ENCODE measurements at regions not wholly inside any gene's neighbourhood (a gene's known extent, or its start where the extent isn't known, plus 50 kb on each side); places are given as distances from the start of the nearest gene placed in this dataset.

GRCh38 chr19:30274987-30275386 is 97.2 kb upstream of the ZNF536 start:
- H3K4me3 ChIP-seq (ENCODE audit: low read depth, low read length) = no peak overlapping the region
- no peak for TF ChIP-seq CTCF (IDR thresholded peaks at IDR 0.05; ENCODE audit: insufficient read depth, low read depth, low read length, missing control alignments)

GRCh38 chr19:30276011-30276882 is 95.9 kb upstream of the ZNF536 start:
- no peak overlapping the region for H3K4me3 ChIP-seq (ENCODE audit: low read depth, low read length)
- no peak for TF ChIP-seq CTCF (IDR thresholded peaks at IDR 0.05; ENCODE audit: insufficient read depth, low read depth, low read length, missing control alignments)
- no peak for DNase-seq (ENCODE audit: low read depth)

More at GRCh38 chr19:30274987-30275386, 97.2 kb upstream of the ZNF536 start:
- no peak for DNase-seq (ENCODE audit: low read depth)

- no peak overlapping the region for H3K4me3 ChIP-seq (ENCODE audit: low read depth, low read length)
- no peak for TF ChIP-seq CTCF (IDR thresholded peaks at IDR 0.05; ENCODE audit: insufficient read depth, low read depth, low read length, missing control alignments)
- DNase-seq (ENCODE audit: low read depth) = no peak
These were observed 95.3 kb upstream of the ZNF536 start for GRCh38 chr19:30276883-30277280.

- H3K4me3 ChIP-seq (ENCODE audit: low read depth, low read length) = no peak overlapping the region
- TF ChIP-seq CTCF (IDR thresholded peaks at IDR 0.05; ENCODE audit: insufficient read depth, low read depth, low read length, missing control alignments) = no peak
- DNase-seq (ENCODE audit: low read depth) = no peak
These were observed 94.0 kb upstream of the ZNF536 start for GRCh38 chr19:30277941-30278881.

GRCh38 chr19:30278882-30279254 is 93.3 kb upstream of the ZNF536 start:
- H3K4me3 ChIP-seq (ENCODE audit: low read depth, low read length) = no peak overlapping the region
- DNase-seq (ENCODE audit: low read depth) = no peak
- no peak for TF ChIP-seq CTCF (IDR thresholded peaks at IDR 0.05; ENCODE audit: insufficient read depth, low read depth, low read length, missing control alignments)

- TF ChIP-seq CTCF (IDR thresholded peaks at IDR 0.05; ENCODE audit: insufficient read depth, low read depth, low read length, missing control alignments) = no peak
- no peak overlapping the region for H3K4me3 ChIP-seq (ENCODE audit: low read depth, low read length)
- no peak for DNase-seq (ENCODE audit: low read depth)
These were observed 92.2 kb upstream of the ZNF536 start for GRCh38 chr19:30280018-30280417.
